NCI-H526 treated with DMSO at 0.1 percent for 48 hours (cell line): ENCODE measurements at regions not wholly inside any gene's neighbourhood (a gene's known extent, or its start where the extent isn't known, plus 50 kb on each side); places are given as distances from the start of the nearest gene placed in this dataset.

ENCODE experiments used
- DNase-seq: peaks from one replicate; lab custom pipeline; 2025; lab: John Stamatoyannopoulos, UW

GRCh38 chr1:4431491-4431890 is 222.9 kb upstream of the AJAP1 start:
- no peak for DNase-seq

DNA sequence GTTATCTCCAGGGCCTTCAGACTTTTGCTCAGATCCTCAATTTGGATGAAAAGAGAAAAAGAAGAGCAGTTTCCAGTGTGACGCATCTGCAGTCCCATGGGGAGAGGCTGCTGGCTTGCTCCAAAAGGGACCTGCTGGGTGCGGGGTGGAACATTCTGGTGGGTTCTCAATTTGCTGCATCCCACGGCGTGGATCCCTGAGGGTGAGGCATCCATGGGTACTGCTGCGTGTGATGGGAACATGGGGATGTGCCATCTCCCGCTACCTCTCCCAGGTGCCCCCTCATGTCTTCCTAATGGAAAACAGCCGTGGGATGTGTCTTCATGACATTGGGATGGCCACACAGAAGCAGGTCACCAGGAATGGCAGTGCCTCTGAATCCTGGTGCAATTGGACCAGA is 221.3 kb upstream of the AJAP1 start:
- DNase-seq: no peak

DNA sequence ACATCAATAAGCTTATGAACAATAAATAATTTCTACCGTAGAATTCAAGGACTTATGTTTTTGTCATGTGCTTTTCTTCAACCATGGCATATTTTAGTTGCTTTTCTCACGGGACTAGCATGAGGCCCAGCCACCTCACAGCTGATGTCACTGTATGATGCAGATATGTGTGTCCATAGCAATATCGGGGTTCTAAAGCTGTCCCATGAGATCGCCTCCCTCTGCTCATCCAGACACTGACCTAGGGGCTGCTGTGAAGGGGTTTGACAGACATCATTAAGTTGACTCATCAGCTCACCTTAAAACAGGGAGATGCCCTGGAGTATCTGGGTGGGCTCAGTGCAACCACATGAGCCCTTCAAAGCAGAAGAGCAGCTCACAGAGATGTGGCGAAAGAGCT is 210.3 kb upstream of the AJAP1 start:
- DNase-seq: no peak

- DNase-seq: no peak
Observed at GRCh38 chr1:4447778-4448420, 206.5 kb upstream of the AJAP1 start.

- DNase-seq: no peak
Observed at GRCh38 chr1:4449972-4450371, 204.4 kb upstream of the AJAP1 start.

- no peak for DNase-seq
Observed at GRCh38 chr1:4452701-4453100, 201.7 kb upstream of the AJAP1 start.

- no peak for DNase-seq
Observed at GRCh38 chr1:4460052-4460451, 194.4 kb upstream of the AJAP1 start.

- no peak for DNase-seq
Observed at GRCh38 chr1:4460651-4461050, 193.8 kb upstream of the AJAP1 start.

DNA sequence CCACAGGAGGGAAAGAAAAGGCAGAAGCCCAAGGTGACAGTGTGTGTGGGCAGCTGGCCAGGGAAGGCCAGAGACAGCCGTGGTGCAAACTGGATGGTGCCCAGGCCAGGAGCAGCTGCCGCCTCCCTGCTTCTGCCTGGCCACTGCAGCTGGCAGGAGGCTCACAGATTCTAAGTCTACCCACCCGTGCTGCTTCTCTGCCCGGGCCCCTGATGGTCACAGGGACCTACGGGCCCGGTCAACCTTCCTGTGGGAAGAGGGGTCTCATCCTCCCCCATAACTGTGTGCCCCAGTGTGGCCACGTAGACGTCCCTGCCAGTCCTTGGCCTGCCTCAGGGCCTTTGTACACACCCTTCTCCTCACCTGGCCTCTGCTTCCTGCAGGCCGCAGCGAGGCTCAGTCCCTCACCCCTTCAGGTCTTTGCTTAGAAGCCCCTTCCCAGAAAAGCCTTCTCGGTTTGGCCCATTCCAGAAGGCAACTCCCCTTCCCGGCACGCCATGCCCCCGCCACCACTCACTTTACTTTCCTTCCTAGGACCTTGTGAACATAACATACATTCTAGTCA is 192.6 kb upstream of the AJAP1 start:
- DNase-seq: no peak

DNA sequence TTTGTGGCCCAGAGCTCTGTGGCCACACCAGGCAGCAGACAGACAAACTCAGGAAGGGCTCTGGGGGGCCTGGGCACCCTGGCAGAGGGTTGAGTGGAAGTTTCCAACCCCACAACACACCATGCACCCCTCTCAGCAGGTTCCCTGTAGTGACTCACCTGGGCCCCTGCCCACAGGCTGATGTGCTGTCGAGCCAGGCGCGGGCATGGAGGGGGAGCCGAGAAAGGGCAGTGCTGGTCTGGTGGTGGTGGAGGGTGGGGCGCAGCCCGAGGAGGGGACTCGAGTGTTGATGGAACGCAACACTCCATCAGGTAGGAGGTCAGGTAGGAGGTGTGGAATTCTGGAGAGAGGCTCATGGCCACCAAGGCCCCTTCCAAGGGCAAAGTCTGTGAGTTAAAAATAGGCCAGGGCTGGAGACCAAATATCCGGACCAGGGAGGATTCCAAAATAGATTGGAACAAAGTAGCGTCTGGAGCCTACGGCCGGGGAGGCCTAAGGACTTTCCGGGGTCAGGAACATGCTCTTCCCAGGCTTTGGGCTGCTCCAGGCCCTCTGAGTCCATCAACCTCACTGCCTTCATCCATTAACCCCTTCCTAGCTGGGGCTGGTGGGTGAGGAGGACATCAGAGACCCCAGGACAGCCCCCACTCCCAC is 191.5 kb upstream of the AJAP1 start:
- DNase-seq: no peak

- DNase-seq: no peak
Observed at GRCh38 chr1:4463631-4464030, 190.8 kb upstream of the AJAP1 start.

GRCh38 chr1:4464478-4464877 is 189.9 kb upstream of the AJAP1 start:
- DNase-seq: no peak

DNA sequence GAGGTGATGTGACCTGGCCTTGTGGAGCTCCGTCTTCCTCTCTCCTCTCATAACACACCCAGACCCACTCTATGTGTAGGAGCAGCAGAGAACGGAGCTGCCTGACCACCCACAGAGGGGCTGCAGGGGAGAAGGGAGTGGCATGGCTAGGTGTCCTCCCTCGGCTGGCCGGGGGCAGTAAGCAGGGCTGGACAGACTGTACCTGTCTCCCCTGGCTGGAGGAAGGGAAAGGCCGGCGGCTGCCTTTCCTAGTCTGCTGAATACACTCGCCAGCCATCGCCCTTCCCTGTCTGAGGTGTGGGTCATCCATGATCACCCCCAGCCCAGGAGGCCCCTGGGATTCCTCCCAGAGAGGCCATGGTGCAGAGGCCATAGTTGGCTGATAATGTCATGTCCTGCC is 187.2 kb upstream of the AJAP1 start:
- DNase-seq: no peak

GRCh38 chr1:4468386-4468785 is 186.0 kb upstream of the AJAP1 start:
- DNase-seq: no peak

DNA sequence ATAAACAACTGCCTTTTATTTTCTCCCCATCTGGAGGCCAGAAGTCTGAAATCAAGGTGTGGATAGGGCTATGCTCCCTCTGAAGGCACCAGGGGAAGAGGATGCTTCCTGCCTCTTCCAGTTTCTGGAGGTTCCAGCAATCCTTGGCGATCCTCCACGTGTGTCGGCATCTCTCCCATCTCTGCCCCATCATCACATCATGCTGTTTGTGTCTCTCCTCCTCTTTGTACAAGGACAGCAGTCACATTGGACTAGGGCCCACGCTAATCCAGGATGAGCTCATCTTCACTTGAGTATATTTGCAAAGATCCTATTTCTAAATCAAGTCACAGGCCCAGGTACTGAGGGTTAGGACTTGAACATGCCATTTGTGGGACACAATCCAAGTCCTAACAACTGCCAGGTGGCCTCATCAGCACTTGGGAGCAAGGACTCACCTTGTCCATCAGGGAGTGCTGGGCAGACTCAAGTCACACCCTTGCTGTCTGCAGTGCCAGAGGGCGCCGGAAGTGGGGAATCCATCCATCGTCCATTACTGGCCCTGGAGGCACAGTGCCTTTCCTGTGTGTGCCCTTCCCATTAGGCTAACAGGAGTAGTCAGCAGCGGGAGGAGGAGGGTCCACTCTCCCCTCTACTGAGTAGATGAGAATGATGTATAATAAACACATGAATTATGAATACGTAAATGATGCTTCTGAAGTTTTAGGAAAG is 185.4 kb upstream of the AJAP1 start:
- DNase-seq: no peak

- DNase-seq: no peak
Observed at GRCh38 chr1:4476394-4476793, 178.0 kb upstream of the AJAP1 start.

DNA sequence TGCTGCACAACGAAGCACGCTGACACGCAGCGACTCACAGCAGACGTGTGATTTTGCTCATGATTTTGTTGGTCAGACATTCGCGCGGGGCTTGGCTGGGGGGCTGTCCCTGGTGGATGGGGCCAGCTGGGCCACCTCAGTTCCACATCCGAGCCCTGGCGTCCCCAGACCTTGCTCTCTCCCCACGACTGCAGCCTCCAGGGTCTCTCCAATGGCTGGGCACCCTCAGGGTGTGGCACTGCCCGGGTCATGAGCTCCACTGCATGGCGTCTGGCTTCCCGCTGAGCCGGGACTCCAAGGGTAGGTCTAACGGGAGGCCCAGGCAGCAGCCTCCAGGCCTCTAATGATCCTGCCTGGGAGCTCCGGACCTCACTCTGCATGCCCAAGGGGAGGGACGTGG is 173.0 kb upstream of the AJAP1 start:
- DNase-seq: no peak

DNA sequence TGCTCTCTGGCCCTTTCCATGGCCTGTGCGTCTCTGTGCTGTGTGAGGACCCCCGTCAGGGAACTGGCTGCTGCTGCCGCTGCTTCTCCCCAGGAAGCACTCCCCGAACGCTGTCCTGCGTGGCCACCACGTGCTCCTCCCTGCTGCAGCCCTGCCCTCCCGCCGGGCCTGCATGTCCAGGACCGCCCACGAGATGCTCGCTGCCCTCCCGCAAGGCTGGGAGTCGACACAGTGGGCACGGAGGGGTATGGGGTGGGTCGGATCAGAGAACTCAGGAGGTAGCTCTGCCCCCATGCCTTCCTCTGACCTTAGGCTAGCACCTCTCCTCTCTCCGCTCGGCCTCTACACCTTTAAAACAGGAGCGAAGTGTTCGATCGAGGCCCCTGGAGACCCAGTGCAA is 171.9 kb upstream of the AJAP1 start:
- DNase-seq: no peak

DNA sequence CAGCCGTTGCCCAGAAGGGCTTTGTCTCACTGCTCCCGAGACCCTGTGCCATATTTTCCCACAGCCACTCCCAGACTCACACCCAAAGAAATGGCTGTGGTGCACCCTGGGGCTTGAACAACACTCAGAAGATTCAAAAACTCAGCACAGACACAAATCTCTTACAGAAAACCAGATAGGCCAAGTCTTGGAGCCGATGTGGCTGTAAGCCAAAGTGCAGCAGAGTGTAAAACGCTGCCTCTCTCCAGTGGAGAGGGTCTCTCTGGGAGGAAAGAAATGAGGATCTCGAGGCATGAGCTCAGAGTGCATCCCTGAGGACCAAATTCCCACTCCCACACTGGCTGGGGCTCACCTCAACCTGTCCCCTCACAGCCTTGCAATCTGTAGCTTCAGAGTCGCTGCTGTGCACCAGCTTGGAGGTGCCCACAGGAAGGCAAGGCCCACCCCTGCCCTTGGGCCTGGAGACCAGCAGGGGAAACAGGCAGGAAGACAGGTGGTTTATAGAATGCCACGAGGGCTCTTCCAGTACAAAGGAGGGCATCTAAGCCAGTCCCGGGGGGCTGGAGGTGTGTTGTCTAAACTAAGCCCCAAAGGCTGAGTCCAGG is 171.3 kb upstream of the AJAP1 start:
- no peak for DNase-seq

DNA sequence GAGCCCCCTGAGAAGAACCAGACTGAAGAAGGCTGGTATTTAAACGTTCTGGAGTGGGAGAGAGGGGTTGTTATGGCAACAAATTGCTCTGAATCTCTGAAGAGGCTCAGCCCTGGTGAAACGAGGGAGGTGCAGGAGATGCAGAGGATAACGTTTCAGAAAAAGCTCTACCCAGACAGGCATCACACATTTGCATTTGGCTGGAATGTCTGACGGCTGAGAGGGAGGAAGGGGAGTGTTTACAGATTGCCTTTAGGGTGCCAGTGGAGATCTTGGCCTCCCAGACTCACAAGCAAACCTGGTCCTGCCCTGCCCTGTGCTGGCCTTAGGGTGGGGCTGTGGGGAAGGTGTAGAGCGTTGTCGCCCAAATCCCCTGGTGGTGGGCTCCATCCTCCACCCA is 169.0 kb upstream of the AJAP1 start:
- DNase-seq: no peak

GRCh38 chr1:4485878-4486277 is 168.5 kb upstream of the AJAP1 start:
- no peak for DNase-seq

DNA sequence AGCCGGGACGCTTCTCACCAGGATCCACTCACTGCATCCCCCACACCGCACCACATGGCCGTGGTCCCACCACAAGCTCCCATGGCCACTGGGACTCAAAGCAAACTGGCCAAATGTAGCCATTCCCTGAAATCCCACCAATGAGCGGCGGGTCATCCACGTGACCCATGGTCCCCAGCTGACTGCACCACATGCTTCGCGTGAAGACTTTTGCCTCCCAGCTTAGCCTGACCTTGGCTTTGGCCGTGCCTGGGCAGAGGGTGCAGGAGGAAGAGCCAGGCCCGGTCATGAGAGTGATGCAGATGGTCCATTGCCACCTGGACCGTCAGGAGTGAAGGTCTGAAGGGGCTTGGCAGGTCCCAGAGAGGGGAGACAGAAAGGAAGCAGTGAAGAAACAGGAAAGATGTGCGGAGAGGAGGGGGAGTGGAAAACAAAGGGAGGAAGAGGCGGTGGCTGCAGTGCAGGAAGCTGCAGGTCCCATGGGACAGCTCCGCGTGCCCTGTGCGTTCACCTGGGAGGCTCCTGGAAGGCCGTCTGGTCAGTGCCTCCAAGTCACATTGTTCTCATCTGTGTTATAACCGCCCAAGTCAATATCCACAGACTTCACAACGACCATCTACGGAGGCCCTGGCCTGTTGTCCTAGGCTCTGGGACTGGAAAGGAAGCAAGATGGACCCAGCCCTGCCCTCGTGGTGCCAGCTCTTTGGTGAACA is 167.8 kb upstream of the AJAP1 start:
- DNase-seq: no peak
